HEK293 (cell line): ENCODE measurements at regions not wholly inside any gene's neighbourhood (a gene's known extent, or its start where the extent isn't known, plus 50 kb on each side); places are given as distances from the start of the nearest gene placed in this dataset.

Experiments used
- CTCF ChIA-PET: fragments of 350-600 bp; formaldehyde crosslinking; extraction: SDS; loops from one replicate; lab custom pipeline; 2021; ENCODE audit warnings: antibody characterized with exemption; lab: Yijun Ruan, JAX
- POLR2A ChIA-PET: fragments of 300-600 bp; formaldehyde crosslinking; extraction: SDS; loops from one replicate; lab custom pipeline; 2020; ENCODE audit warnings: antibody characterized with exemption, inconsistent platforms; lab: Yijun Ruan, JAX
- H3K27ac ChIP-seq: fragments of 200-500 bp; sonication (Bioruptor generic); 2 replicates; pipeline ENCODE4 v1.5.1; 2014; ENCODE audit warnings: low read depth, low read length, control low read depth, inconsistent platforms; ENCODE audit errors: extremely low read depth
- H3K36me3 ChIP-seq, 2 experiments: fragments of 200-500 bp in 1 of 2; sonication (Bioruptor generic) in 1 of 2; 1 replicate in 1 of 2; 2 replicates in 1 of 2; pipeline ENCODE4 v1.5.1; 2014 to 2017; ENCODE audit warnings: inconsistent platforms in 2 of 2, low read length in 2 of 2; ENCODE audit not compliant: control insufficient read depth in 2 of 2, insufficient read depth in 1 of 2
- H3K4me1 ChIP-seq: fragments of 200-500 bp; sonication (Bioruptor generic); 2 replicates; pipeline ENCODE4 v1.5.1; 2014; ENCODE audit warnings: mild to moderate bottlenecking, low read length, inconsistent platforms; ENCODE audit not compliant: control insufficient read depth, insufficient read depth
- H3K4me3 ChIP-seq: 2 replicates; pipeline ENCODE4 v1.5.1; 2011; ENCODE audit warnings: low read depth, mild to moderate bottlenecking, control low read depth, low read length, moderate library complexity
- H3K9me3 ChIP-seq: fragments of 200-500 bp; sonication (Bioruptor generic); 2 replicates; pipeline ENCODE4 v1.5.1; 2014; ENCODE audit warnings: low read depth, low read length, inconsistent platforms; ENCODE audit not compliant: control insufficient read depth, insufficient read depth
- EGR2 ChIP-seq: fragments of 450-650 bp; formaldehyde crosslinking; IDR thresholded peaks from 2 replicates; pipeline ENCODE4 v1.5.1; 2016; ENCODE audit warnings: low read depth, missing biosample characterization, missing genetic modification characterization
- GLI4 ChIP-seq: fragments of 450-650 bp; formaldehyde crosslinking; IDR thresholded peaks from 2 replicates; pipeline ENCODE4 v1.5.1; 2016; ENCODE audit warnings: missing biosample characterization, missing genetic modification characterization
- HOXC10 ChIP-seq: sonication (generic); formaldehyde crosslinking; IDR thresholded peaks from 2 replicates; pipeline ENCODE4 v1.8.1; 2023; ENCODE audit warnings: mild to moderate bottlenecking, missing genetic modification reagents
- KLF16 ChIP-seq: fragments of 450-650 bp; formaldehyde crosslinking; IDR thresholded peaks from 2 replicates; pipeline ENCODE4 v1.5.1; 2017; ENCODE audit warnings: missing biosample characterization, missing genetic modification characterization
- KLF8 ChIP-seq: fragments of 450-650 bp; formaldehyde crosslinking; IDR thresholded peaks from 2 replicates; pipeline ENCODE4 v1.5.1; 2016; ENCODE audit warnings: missing biosample characterization, missing genetic modification characterization
- MYNN ChIP-seq: fragments of 450-650 bp; formaldehyde crosslinking; IDR thresholded peaks from 2 replicates; pipeline ENCODE4 v1.5.1; 2016; ENCODE audit warnings: missing biosample characterization, missing genetic modification characterization, borderline replicate concordance
- MZF1 ChIP-seq: fragments of 450-650 bp; formaldehyde crosslinking; IDR thresholded peaks from 2 replicates; pipeline ENCODE4 v1.5.1; 2017; ENCODE audit warnings: missing biosample characterization, missing genetic modification characterization, borderline replicate concordance
- REPIN1 ChIP-seq: fragments of 450-650 bp; formaldehyde crosslinking; IDR thresholded peaks from 2 replicates; pipeline ENCODE4 v1.5.1; 2017; ENCODE audit warnings: missing biosample characterization, missing genetic modification characterization, low read depth
- ZNF112 ChIP-seq: fragments of 450-650 bp; formaldehyde crosslinking; IDR thresholded peaks from 2 replicates; pipeline ENCODE4 v1.5.0; 2017; ENCODE audit warnings: missing biosample characterization, missing genetic modification characterization
- ZNF114 ChIP-seq: fragments of 450-650 bp; formaldehyde crosslinking; IDR thresholded peaks from 2 replicates; pipeline ENCODE4 v1.5.0; 2017; ENCODE audit warnings: missing biosample characterization, missing genetic modification characterization
- ZNF16 ChIP-seq: fragments of 450-650 bp; formaldehyde crosslinking; IDR thresholded peaks from 2 replicates; pipeline ENCODE4 v1.5.1; 2016; ENCODE audit warnings: low read depth, missing biosample characterization, missing genetic modification characterization
- ZNF248 ChIP-seq: fragments of 450-650 bp; formaldehyde crosslinking; IDR thresholded peaks from 2 replicates; pipeline ENCODE4 v1.5.1; 2017; ENCODE audit warnings: missing biosample characterization, missing genetic modification characterization
- ZNF311 ChIP-seq: fragments of 450-650 bp; formaldehyde crosslinking; IDR thresholded peaks from 2 replicates; pipeline ENCODE4 v1.5.1; 2017; ENCODE audit warnings: missing biosample characterization, missing genetic modification characterization, borderline replicate concordance
- ZNF341 ChIP-seq: fragments of 450-650 bp; formaldehyde crosslinking; IDR thresholded peaks from 2 replicates; pipeline ENCODE4; 2016; ENCODE audit warnings: low read depth, missing biosample characterization, missing genetic modification characterization
- ZNF37A ChIP-seq: fragments of 450-650 bp; IDR thresholded peaks from 2 replicates; pipeline ENCODE4 v1.5.1; 2018; ENCODE audit warnings: missing biosample characterization, missing genetic modification characterization
- ZNF394 ChIP-seq: fragments of 450-650 bp; formaldehyde crosslinking; IDR thresholded peaks from 2 replicates; pipeline ENCODE4 v1.5.1; 2016; ENCODE audit warnings: missing biosample characterization, missing genetic modification characterization, mild to moderate bottlenecking, moderate library complexity, borderline replicate concordance
- ZNF404 ChIP-seq: fragments of 450-650 bp; formaldehyde crosslinking; IDR thresholded peaks from 2 replicates; pipeline ENCODE4 v1.5.1; 2017; ENCODE audit warnings: missing biosample characterization, missing genetic modification characterization
- ZNF548 ChIP-seq: fragments of 450-650 bp; formaldehyde crosslinking; IDR thresholded peaks from 2 replicates; pipeline ENCODE4 v1.5.1; 2016; ENCODE audit warnings: missing biosample characterization, missing genetic modification characterization
- ZNF596 ChIP-seq: fragments of 450-650 bp; IDR thresholded peaks from 2 replicates; pipeline ENCODE4 v1.5.0; 2018; ENCODE audit warnings: missing biosample characterization, mild to moderate bottlenecking, missing genetic modification characterization, moderate library complexity
- ZNF623 ChIP-seq: fragments of 450-650 bp; formaldehyde crosslinking; IDR thresholded peaks from 2 replicates; pipeline ENCODE4 v1.5.1; 2016; ENCODE audit warnings: missing biosample characterization, missing genetic modification characterization
- ZNF626 ChIP-seq: fragments of 450-650 bp; sonication (Bioruptor Pico); formaldehyde crosslinking; IDR thresholded peaks from 2 replicates; pipeline ENCODE4 v1.5.1; 2018; ENCODE audit warnings: missing biosample characterization, missing genetic modification characterization, inconsistent platforms
- ZNF701 ChIP-seq: fragments of 450-650 bp; formaldehyde crosslinking; IDR thresholded peaks from 2 replicates; pipeline ENCODE4 v1.5.1; 2016; ENCODE audit warnings: missing biosample characterization, missing genetic modification characterization
- ZNF707 ChIP-seq: fragments of 450-650 bp; formaldehyde crosslinking; IDR thresholded peaks from 2 replicates; pipeline ENCODE4 v1.5.1; 2016; ENCODE audit warnings: missing biosample characterization, missing genetic modification characterization
- ZNF768 ChIP-seq: fragments of 450-650 bp; formaldehyde crosslinking; IDR thresholded peaks from 2 replicates; pipeline ENCODE4 v1.5.1; 2018; ENCODE audit warnings: missing biosample characterization, mild to moderate bottlenecking, missing genetic modification characterization
- ZNF785 ChIP-seq: fragments of 450-650 bp; formaldehyde crosslinking; IDR thresholded peaks from 2 replicates; pipeline ENCODE4 v1.5.1; 2016; ENCODE audit warnings: missing biosample characterization, missing genetic modification characterization
- ZNF843 ChIP-seq: fragments of 450-650 bp; formaldehyde crosslinking; IDR thresholded peaks from 2 replicates; pipeline ENCODE4 v1.5.1; 2016; ENCODE audit warnings: missing biosample characterization, missing genetic modification characterization
- ZSCAN23 ChIP-seq: fragments of 450-650 bp; formaldehyde crosslinking; IDR thresholded peaks from 2 replicates; pipeline ENCODE4 v1.5.1; 2016; ENCODE audit warnings: missing biosample characterization, missing genetic modification characterization
- ZSCAN30 ChIP-seq: fragments of 450-650 bp; IDR thresholded peaks from 2 replicates; pipeline ENCODE4 v1.5.1; 2018; ENCODE audit warnings: missing biosample characterization, mild to moderate bottlenecking, missing genetic modification characterization, moderate library complexity
- TF ChIP-seq, protein P1 (sequence below): fragments of 450-650 bp; formaldehyde crosslinking; conservative IDR thresholded peaks from 2 replicates; pipeline ENCODE4 v1.5.1; 2016; ENCODE audit warnings: low read depth, missing biosample characterization, missing genetic modification characterization
- TF ChIP-seq, protein P2 (sequence below): fragments of 450-650 bp; formaldehyde crosslinking; IDR thresholded peaks from 2 replicates; pipeline ENCODE4 v1.5.1; 2017; ENCODE audit warnings: missing biosample characterization, missing genetic modification characterization
- TF ChIP-seq, protein P3 (sequence below): fragments of 450-650 bp; formaldehyde crosslinking; IDR thresholded peaks from 2 replicates; pipeline ENCODE4 v1.5.1; 2016; ENCODE audit warnings: missing biosample characterization, missing genetic modification characterization

DNA sequence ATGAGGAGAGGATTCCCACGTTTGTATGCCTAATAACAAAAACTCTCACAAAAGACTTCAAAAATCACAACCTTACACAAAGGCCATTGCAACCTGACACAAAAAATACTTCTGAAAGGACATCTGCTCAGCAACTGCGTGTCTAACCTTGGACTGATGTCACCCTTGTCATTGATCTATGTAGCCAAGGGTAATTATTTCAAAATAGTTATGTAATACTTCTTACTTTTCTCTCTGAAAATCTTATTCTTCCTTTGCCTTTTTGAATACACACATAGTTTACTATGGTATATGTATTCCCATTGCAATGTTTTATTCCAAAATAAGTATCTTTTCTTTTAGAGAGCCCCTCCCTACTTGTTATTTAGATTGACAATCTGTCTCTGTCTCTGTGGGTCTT, 355.3 kb downstream of the MSX2 start (continued):
- no peak for TF ChIP-seq ZSCAN23 (tag by site-specific recombination)
- TF ChIP-seq, all 188 proteins: peak for 0

DNA sequence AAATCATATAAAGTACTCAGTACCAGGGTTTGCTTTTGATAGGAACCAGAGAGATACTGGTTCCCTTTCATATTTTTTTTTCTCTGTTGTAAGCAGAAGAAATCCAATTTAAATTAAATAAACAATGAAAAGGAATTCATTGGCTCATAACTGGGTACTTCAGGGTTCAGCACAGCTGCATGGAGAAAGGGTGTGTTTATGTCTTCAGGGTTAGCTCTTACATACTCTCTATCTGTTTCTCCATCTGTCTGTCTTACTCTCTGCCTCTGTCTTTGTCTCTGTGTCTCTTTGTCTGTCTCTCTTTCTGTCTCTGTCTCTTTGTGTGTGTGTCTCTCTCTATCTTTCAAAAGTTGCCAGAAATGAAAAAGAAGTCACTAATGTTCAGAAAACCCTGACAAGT, 345.9 kb downstream of the MSX2 start:
- H3K36me3 ChIP-seq: no peaks in the 10 kb centered on the region
- ChIA-PET POLR2A (no interaction called here), CTCF (no interaction called here)
- H3K4me1 ChIP-seq: no peaks in the 10 kb centered on the region
- H3K27ac ChIP-seq: no peak overlapping the region
- TF ChIP-seq ZNF37A (tag by site-specific recombination) (no peak), ZNF623 (tag by site-specific recombination) (no peak), MYNN (tag by site-specific recombination) (no peak), ZNF112 (tag by site-specific recombination) (no peak), ZNF394 (no peak), KLF16 (tag by site-specific recombination) (no peak), ZNF596 (no peak), ZNF707 (no peak), ZNF548 (no peak), KLF8 (tag by site-specific recombination) (no peak), MZF1 (tag by site-specific recombination) (no peak), ZNF404 (no peak), ZNF768 (no peak), ZNF843 (tag by site-specific recombination) (no peak), ZNF248 (no peak), ZNF311 (tag by site-specific recombination) (no peak), HOXC10 (CRISPR knock-in tag) (no peak), REPIN1 (no peak)
- TF ChIP-seq, protein P1, sequence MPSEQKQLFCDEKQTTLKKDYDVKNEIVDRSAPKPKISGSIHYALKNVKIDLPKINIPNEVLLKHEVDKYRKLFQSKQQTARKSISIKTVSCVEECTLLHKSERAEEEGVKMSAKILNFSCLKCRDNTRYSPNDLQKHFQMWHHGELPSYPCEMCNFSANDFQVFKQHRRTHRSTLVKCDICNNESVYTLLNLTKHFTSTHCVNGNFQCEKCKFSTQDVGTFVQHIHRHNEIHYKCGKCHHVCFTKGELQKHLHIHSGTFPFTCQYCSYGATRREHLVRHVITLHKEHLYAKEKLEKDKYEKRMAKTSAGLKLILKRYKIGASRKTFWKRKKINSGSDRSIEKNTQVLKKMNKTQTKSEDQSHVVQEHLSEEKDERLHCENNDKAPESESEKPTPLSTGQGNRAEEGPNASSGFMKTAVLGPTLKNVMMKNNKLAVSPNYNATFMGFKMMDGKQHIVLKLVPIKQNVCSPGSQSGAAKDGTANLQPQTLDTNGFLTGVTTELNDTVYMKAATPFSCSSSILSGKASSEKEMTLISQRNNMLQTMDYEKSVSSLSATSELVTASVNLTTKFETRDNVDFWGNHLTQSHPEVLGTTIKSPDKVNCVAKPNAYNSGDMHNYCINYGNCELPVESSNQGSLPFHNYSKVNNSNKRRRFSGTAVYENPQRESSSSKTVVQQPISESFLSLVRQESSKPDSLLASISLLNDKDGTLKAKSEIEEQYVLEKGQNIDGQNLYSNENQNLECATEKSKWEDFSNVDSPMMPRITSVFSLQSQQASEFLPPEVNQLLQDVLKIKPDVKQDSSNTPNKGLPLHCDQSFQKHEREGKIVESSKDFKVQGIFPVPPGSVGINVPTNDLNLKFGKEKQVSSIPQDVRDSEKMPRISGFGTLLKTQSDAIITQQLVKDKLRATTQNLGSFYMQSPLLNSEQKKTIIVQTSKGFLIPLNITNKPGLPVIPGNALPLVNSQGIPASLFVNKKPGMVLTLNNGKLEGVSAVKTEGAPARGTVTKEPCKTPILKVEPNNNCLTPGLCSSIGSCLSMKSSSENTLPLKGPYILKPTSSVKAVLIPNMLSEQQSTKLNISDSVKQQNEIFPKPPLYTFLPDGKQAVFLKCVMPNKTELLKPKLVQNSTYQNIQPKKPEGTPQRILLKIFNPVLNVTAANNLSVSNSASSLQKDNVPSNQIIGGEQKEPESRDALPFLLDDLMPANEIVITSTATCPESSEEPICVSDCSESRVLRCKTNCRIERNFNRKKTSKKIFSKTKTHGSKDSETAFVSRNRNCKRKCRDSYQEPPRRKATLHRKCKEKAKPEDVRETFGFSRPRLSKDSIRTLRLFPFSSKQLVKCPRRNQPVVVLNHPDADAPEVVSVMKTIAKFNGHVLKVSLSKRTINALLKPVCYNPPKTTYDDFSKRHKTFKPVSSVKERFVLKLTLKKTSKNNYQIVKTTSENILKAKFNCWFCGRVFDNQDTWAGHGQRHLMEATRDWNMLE (tag by site-specific recombination): no peak
- H3K9me3 ChIP-seq: no peaks in the 10 kb centered on the region
- H3K4me3 ChIP-seq: no peak overlapping the region

DNA sequence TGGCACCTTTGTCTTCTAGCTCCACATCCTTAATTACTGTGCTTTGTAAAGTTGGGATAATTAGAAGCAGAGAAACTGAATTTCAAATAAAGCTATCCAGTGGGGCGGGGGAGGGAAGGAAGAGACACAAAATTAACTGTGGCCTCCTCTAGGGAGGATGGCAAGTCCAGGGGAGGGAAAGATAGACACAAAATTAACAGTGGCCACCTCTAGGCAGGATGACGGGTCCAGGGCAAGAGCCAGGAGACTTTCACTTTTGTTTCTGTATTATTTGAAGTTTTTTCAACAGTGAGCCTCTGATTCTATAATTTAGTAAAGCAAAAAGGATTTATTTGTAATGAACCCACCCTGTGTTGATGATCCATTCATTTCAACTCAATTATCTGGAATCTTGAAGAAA, 335.9 kb downstream of the MSX2 start:
- ChIA-PET POLR2A (no interaction called here), CTCF (interaction anchor here (0.9 kb wide), 1 partner anchor 110 kb away, joined by 3 read pairs; no protein-coding TSS in a partner anchor)
- Histone ChIP-seq H3K4me1 (no peaks in the 10 kb centered on the region), H3K4me3 (no peak overlapping the region), H3K27ac (no peak overlapping the region), H3K9me3 (no peaks in the 10 kb centered on the region), H3K36me3 (no peaks in the 10 kb centered on the region)
- TF ChIP-seq REPIN1 (no peak), ZNF785 (tag by site-specific recombination) (no peak), MZF1 (tag by site-specific recombination) (no peak), ZNF114 (tag by site-specific recombination) (no peak), ZNF701 (no peak), EGR2 (tag by site-specific recombination) (no peak), ZNF341 (tag by site-specific recombination) (no peak), ZSCAN30 (tag by site-specific recombination) (no peak), ZNF626 (no peak), GLI4 (no peak), ZNF16 (tag by site-specific recombination) (no peak), ZNF311 (tag by site-specific recombination) (no peak)
- TF ChIP-seq, protein P2, sequence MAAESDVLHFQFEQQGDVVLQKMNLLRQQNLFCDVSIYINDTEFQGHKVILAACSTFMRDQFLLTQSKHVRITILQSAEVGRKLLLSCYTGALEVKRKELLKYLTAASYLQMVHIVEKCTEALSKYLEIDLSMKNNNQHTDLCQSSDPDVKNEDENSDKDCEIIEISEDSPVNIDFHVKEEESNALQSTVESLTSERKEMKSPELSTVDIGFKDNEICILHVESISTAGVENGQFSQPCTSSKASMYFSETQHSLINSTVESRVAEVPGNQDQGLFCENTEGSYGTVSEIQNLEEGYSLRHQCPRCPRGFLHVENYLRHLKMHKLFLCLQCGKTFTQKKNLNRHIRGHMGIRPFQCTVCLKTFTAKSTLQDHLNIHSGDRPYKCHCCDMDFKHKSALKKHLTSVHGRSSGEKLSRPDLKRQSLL (tag by site-specific recombination): no peak
- TF ChIP-seq, protein P3, sequence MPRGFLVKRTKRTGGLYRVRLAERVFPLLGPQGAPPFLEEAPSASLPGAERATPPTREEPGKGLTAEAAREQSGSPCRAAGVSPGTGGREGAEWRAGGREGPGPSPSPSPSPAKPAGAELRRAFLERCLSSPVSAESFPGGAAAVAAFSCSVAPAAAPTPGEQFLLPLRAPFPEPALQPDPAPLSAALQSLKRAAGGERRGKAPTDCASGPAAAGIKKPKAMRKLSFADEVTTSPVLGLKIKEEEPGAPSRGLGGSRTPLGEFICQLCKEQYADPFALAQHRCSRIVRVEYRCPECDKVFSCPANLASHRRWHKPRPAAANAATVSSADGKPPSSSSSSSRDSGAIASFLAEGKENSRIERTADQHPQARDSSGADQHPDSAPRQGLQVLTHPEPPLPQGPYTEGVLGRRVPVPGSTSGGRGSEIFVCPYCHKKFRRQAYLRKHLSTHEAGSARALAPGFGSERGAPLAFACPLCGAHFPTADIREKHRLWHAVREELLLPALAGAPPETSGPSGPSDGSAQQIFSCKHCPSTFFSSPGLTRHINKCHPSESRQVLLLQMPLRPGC (tag by site-specific recombination): no peak
